Adipocyte (in vitro differentiated cells): ENCODE measurements at regions not wholly inside any gene's neighbourhood (a gene's known extent, or its start where the extent isn't known, plus 50 kb on each side); places are given as distances from the start of the nearest gene placed in this dataset.

Experiments
- DNase-seq: peaks from one replicate; pipeline ENCODE4 v3.0.0-alpha.2; 2015; ENCODE audit warnings: low read depth
- H3K27me3 ChIP-seq: replicated peaks from 2 replicates; pipeline ENCODE4 v1.7.0; 2013; ENCODE audit warnings: mild to moderate bottlenecking, low read length, moderate library complexity; ENCODE audit not compliant: control insufficient read depth, insufficient read depth
- H3K36me3 ChIP-seq: 2 replicates; pipeline ENCODE4 v1.7.0; 2013; ENCODE audit warnings: low read length, mild to moderate bottlenecking, moderate library complexity; ENCODE audit not compliant: control insufficient read depth, insufficient read depth, severe bottlenecking
- H3K4me1 ChIP-seq: 2 replicates; pipeline ENCODE4 v1.7.0; 2013; ENCODE audit warnings: mild to moderate bottlenecking, low read length, moderate library complexity; ENCODE audit not compliant: control insufficient read depth, insufficient read depth
- H3K4me3 ChIP-seq: 2 replicates; pipeline ENCODE4 v1.7.0; 2013; ENCODE audit warnings: mild to moderate bottlenecking, low read length, moderate library complexity
- H3K9ac ChIP-seq: 2 replicates; pipeline ENCODE4 v1.7.0; 2013; ENCODE audit warnings: mild to moderate bottlenecking, low read length, moderate library complexity
- H3K9me3 ChIP-seq: 2 replicates; pipeline ENCODE4 v1.7.0; 2013; ENCODE audit warnings: mild to moderate bottlenecking, low read length, moderate library complexity; ENCODE audit not compliant: control insufficient read depth

DNA sequence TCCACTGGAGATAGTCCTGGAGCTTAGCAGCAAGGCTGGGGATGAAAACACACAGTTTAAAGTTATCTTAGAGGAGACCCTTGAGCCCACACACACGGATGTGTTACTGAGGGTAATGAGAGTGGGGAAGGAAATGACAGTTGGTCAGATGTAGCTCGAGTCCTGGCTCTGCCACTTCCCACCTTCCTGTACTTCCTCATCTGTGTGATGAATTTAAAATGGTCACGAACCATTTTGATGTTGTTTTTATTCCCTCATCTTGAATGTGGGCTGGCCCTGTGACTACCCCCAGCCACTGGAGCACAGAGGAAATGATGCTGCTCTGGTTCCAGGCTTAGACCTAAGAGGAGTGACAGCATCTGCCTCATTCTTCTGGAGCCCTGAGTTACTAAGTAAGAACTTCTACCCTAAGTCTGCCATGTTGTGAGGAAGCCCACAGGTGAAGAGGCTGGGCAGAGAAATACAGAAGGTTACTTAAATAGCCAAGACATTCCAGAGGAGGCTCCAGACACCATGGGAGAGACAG lies 141.2 kb downstream of the NRN1 start:
- Histone ChIP-seq H3K4me3 (no peak overlapping the region), H3K4me1 (peaks cover 8% of the 10 kb centered on the region), H3K27me3 (peaks cover 14% of the 10 kb centered on the region), H3K36me3 (no peaks in the 10 kb centered on the region), H3K9ac (no peak overlapping the region), H3K9me3 (peaks cover 14% of the 10 kb centered on the region)
- DNase-seq, result no peak

DNA sequence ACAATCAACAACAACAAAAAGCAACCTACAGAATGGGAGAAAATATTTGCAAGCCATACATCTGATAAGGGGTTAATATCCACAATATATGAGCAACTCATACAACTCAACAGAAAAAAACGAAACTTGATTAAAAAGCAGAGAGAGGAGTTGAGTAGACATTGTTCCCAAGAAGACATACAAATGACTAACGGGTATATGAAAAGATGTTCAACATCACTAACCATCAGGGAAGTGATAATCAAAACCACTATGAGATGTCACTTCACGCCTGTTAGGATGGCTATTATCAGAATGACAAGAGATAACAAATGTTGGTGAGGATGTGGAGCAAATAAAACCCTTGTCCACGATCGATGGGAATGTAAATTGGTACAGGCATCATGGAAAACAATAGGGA lies 145.9 kb downstream of the NRN1 start:
- Histone ChIP-seq H3K9ac (no peak overlapping the region), H3K4me1 (no peaks in the 10 kb centered on the region), H3K9me3 (peaks cover 5% of the 10 kb centered on the region), H3K4me3 (no peak overlapping the region), H3K36me3 (no peaks in the 10 kb centered on the region), H3K27me3 (peaks cover 23% of the 10 kb centered on the region)
- DNase-seq, result no peak

DNA sequence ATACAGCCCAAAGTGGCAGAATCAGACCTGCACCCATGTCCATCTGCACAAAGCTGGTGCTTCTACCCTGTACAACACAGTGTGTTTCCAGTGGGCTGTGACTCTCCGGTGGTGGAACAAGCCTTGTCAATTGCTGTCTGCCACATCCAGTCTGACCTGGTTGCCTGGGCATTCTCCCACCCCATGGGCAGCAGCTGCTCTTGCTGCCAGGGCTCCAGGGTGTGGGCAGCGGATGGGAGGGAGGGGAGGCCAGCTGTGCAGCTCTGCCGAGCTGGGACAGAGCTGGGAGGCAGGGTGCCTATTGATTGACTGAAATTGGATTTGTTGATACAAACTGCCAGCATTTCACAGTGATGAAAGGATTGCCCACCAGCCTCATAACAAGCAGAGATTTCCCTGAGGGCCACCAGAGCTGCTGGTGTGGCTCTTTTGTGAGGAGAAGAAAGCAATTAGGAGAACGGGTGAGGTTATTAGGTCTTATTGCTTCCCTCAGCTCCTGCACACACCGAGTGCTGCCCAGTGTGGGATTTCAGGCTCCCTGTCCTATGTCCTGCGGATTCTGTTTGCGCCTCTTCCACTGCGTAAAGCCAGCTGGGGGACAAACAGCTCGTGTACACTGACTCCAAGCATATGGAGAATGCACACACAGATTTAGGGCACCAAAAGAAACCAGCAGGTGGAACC lies 150.8 kb downstream of the NRN1 start:
- H3K27me3 ChIP-seq, result peaks cover 44% of the 10 kb centered on the region
- H3K4me1 ChIP-seq, result peaks cover 2% of the 10 kb centered on the region
- no peaks in the 10 kb centered on the region for H3K36me3 ChIP-seq
- H3K9me3 ChIP-seq, result peaks cover 2% of the 10 kb centered on the region
- no peak overlapping the region for H3K4me3 ChIP-seq
- H3K9ac ChIP-seq, result no peak overlapping the region
- DNase-seq, result no peak

DNA sequence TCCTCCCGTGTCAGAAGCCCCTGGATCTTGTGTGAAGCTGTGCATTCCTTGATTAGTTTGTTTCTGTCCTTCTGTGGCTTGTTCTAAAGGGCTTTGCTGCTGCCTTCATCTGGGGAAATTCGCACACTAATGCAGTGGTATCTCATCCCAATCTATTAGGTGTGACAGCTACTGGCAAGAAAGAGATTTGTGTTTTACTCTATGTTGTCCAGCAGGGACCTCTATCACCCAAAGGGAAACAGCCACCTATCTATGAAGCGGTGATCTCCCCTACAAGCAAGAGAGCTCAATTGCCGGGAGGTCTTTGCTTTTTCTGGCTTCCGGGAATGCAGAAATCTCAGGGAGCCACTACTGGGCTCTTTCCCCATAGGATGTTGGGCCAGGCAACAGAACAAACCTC lies 151.8 kb downstream of the NRN1 start:
- Histone ChIP-seq H3K4me1 (peaks cover 3% of the 10 kb centered on the region), H3K4me3 (no peak overlapping the region), H3K9ac (no peak overlapping the region), H3K9me3 (no peaks in the 10 kb centered on the region), H3K36me3 (no peaks in the 10 kb centered on the region), H3K27me3 (peaks cover 52% of the 10 kb centered on the region)
- no peak for DNase-seq

DNA sequence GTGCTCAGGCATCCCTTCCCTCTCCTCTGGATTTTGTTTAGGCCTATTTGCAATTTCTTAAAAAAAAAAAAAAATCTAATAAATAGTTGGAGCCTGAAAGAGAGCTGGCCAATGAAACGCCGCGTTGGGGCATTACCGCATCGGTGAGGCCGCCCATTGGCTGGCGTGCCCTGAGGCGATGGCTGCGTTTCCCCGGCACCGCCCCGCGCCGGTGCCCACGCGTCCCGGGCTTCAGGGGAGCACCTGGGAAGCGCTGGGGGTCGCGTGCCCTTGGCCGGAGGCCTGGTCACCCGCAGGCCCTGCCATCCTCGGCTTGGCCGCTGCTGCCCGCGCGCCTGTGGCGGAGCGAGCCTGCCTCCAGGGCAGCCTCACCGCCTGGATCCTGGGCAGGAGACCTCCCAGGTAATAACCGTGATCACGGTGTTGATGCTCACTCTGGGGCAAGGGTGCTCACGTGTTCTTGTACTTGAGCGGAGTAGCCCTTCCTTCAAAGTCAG lies 155.4 kb downstream of the NRN1 start:
- Histone ChIP-seq H3K4me1 (peaks cover 3% of the 10 kb centered on the region), H3K36me3 (no peaks in the 10 kb centered on the region), H3K9me3 (peaks cover 19% of the 10 kb centered on the region), H3K27me3 (peaks cover 81% of the 10 kb centered on the region), H3K9ac (no peak overlapping the region), H3K4me3 (peak overlapping the region; percentile 78)
- DNase-seq, result peak; percentile 9

DNA sequence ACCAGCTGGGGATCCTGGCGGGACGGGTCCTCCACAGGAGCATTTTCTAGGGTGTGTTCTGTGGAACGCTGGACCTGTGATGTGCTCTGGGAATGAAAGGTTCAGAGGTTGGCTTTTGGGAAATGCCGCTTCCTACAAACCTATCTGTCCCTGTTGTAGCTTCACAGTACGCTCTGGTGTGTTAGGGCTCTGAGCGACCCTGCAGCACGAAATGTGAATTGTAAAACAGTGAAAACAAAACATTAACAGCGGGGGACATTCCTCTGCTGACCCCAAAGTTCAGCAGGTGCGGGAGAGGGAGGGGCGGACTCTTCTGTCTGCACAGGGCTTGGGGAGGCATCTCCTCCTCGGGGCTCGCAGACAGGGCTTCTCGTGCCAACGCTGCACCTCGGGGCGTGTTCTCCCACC lies 155.9 kb downstream of the NRN1 start:
- H3K9me3 ChIP-seq, result peaks cover 19% of the 10 kb centered on the region
- no peaks in the 10 kb centered on the region for H3K36me3 ChIP-seq
- H3K27me3 ChIP-seq, result peaks cover 81% of the 10 kb centered on the region
- peaks cover 3% of the 10 kb centered on the region for H3K4me1 ChIP-seq
- no peak overlapping the region for H3K9ac ChIP-seq
- no peak for DNase-seq
- peak overlapping the region; percentile 78 for H3K4me3 ChIP-seq

DNA sequence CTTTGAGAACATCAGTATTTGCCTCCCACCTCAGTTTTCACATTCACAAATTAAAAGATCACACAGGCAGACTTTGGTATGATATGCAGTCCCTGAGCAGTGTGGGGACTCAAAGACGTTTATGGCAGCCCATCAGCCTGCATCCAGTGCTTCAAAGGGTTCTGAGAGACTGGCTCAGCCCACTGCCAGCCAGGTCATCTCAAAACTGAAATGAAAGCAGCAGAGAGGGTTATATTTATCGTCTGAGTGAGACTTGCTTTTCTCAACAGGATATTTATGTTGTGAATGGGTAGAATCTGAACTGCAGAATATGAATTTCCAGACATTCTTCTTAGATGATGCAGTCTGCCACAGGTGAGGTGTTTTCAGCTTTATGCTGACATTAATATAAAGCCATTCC lies 159.8 kb downstream of the NRN1 start:
- Histone ChIP-seq H3K36me3 (no peaks in the 10 kb centered on the region), H3K9me3 (peaks cover 47% of the 10 kb centered on the region), H3K4me1 (peaks cover 3% of the 10 kb centered on the region), H3K4me3 (no peak overlapping the region), H3K27me3 (peaks cover 76% of the 10 kb centered on the region), H3K9ac (no peak overlapping the region)
- no peak for DNase-seq

DNA sequence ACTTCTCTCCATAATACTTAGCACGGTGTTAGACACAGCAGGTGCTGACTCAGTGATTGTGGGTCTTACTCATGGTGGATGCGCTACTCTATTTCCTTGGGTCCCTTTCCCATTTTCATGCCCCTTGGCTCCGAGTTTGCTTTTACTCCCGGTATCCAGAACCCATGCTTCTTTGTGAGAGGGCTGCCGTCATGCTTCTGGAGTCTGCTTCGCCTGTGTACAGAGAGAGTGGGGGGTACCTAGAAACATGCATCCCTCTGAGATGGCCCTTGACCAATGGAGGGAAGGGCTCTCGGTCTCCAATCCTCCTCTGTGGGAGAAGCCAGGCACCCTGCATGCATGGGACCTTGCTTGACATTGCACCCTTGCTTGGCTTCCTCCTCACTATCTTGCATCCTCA lies 160.4 kb downstream of the NRN1 start:
- Histone ChIP-seq H3K27me3 (peaks cover 70% of the 10 kb centered on the region), H3K36me3 (no peaks in the 10 kb centered on the region), H3K4me3 (no peak overlapping the region), H3K4me1 (peaks cover 3% of the 10 kb centered on the region), H3K9me3 (peaks cover 47% of the 10 kb centered on the region), H3K9ac (no peak overlapping the region)
- no peak for DNase-seq

DNA sequence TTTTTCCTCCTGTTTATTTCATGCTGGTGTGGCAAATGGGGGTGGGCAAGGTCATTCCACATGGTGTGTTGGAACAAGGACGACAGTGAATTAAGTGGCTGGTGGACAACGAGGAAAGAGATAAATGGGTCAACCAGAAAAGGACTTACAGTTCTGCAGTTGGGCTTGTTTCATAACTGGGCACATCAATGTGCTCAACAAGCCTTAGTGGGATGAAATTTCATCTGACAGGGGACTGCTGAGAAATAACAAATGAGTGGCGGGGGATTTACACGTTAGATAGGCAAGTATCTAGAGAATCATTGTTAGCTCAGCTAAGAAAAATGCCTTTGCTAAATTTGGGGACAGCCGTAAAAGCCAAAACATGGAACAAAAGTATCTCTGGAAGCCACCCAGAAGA lies 163.6 kb downstream of the NRN1 start:
- Histone ChIP-seq H3K9ac (no peak overlapping the region), H3K36me3 (no peaks in the 10 kb centered on the region), H3K27me3 (peaks cover 60% of the 10 kb centered on the region)

DNA sequence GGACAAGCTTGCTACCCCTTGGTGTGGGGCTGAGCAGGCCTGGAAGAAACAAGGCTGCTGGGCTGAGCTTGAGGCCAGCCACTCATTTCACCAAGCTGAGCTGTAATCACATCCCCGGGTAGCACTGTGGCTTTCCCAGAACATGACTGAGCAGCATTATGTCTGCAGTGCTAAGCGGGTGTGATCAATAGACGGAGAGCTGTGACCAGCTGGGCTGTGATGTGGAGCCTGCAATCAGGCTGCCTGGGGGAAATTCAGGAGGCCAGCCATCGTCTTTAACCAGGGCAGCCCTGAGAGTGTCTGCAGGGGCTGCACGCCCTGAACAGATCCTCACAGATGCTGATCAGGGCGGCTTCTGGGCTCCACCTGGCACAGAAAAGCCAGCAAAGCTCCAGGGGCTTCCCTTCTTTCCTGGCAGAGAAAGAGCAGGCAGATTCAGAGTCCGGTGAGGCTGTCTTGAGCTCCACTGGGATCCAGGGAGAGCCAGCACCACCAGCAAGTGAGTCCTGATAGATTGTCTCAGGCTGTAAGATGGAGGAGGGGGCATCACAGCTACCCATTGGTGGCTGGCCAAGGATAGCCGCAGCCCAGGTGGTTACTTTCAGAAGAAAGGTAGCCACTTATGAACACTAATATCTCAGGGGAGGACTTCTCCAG lies 165.9 kb downstream of the NRN1 start:
- no peak for DNase-seq
- H3K36me3 ChIP-seq, result no peaks in the 10 kb centered on the region
- no peak overlapping the region for H3K4me3 ChIP-seq
- H3K9ac ChIP-seq, result no peak overlapping the region
- H3K27me3 ChIP-seq, result peaks cover 49% of the 10 kb centered on the region
- peaks cover 29% of the 10 kb centered on the region for H3K9me3 ChIP-seq
- no peaks in the 10 kb centered on the region for H3K4me1 ChIP-seq

More for the DNA sequence above, 163.6 kb downstream of the NRN1 start:
- H3K9me3 ChIP-seq, result peaks cover 35% of the 10 kb centered on the region
- no peaks in the 10 kb centered on the region for H3K4me1 ChIP-seq
- DNase-seq, result no peak
- H3K4me3 ChIP-seq, result no peak overlapping the region

DNA sequence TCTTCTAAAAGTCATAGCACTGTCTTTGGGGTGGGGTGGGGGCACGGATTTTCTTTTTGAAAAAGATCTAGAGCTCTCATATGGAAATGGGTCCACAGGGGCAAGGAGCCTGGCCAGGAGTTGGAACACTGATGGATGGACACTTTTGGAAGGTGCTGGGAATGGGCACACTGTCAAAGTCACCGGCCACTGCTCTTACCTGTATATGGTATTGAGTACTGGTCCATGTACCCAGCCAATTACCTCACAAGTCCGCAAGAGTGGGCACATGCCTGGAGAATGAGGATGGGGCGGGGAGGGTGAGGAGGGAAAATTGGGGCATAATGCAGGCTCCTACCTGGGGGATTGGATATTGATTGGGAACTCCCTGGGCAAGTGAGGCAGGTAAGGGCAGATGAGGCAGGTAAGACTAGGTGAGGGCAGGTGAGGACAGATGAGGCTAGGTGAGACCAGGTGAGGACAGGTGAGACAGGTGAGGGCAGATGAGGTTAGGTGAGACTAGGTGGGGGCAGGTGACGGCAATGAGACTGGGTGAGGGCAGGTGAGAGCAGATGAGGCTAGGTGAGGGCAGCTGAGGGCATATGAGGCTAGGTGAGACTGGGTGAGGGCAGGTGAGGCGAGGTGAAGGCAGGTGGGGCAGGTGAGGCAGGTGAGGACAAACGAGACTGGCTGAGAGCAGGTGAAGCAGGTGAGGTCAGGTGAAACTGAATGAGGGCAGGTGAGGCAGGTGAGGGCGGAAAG lies 167.9 kb downstream of the NRN1 start:
- H3K4me1 ChIP-seq, result no peaks in the 10 kb centered on the region
- peaks cover 17% of the 10 kb centered on the region for H3K9me3 ChIP-seq
- no peak overlapping the region for H3K9ac ChIP-seq
- no peak overlapping the region for H3K4me3 ChIP-seq
- no peak for DNase-seq
- no peaks in the 10 kb centered on the region for H3K36me3 ChIP-seq
- H3K27me3 ChIP-seq, result peaks cover 38% of the 10 kb centered on the region
